HG03060 (cell line): ENCODE measurements at regions not wholly inside any gene's neighbourhood (a gene's known extent, or its start where the extent isn't known, plus 50 kb on each side); places are given as distances from the start of the nearest gene placed in this dataset.

Experiments used
- ATAC-seq: cut with Tn5 transposase; IDR thresholded peaks from one replicate; pipeline ENCODE4 v1.9.1; 2021; ENCODE audit warnings: low read depth, moderate number of reproducible peaks; ENCODE audit not compliant: unreplicated experiment

DNA sequence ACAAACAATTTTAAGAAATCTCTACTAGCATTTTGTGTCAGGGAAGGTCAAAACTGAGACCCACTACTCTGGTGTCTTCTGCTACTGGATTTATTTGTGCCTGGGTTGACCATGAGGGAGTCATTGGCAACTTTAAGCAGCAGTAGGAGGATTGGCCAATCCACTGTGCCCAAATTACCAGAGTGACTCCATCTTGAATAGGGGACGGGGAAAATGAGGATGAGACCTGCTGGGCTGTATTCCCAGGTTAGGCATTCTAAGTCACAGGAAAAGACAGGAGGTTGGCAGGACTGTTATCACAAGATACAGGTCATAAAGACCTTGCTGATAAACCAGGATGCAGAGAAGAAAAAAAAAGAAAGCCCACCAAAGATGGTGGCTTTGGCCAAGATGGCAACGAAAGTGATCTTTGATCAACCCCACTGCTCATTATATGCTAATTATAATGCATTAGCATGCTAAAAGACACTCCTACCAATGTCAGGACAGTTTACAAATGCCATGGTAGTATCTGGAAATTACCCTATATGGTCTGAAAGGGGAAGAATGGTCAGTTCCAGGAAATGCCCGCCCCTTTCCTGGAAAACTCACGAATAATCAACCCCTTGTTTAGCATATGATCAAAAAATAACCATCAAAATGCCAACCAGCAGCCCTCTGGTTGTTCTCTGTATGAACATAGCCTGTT lies 200.9 kb downstream of the LTN1 start:
- no peak for ATAC-seq

DNA sequence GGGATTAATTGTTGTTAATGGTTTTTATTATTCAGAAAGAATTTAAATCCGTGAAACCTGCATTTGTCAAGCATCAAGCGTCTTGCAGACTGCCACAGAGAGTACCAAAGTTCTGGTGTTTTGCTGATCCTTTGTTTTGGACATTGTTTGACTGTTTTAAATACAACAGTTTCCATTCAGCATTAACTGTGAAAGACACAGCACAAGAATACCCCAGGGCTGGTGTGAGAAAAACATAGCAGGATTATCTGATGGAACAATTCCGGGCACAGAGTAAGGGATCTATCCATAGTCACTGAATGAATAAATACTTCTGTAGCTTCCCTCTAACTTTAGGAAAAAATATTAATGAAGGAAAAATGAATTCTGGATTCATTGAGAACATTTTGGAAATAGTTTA lies 202.3 kb downstream of the LTN1 start:
- ATAC-seq = no peak

DNA sequence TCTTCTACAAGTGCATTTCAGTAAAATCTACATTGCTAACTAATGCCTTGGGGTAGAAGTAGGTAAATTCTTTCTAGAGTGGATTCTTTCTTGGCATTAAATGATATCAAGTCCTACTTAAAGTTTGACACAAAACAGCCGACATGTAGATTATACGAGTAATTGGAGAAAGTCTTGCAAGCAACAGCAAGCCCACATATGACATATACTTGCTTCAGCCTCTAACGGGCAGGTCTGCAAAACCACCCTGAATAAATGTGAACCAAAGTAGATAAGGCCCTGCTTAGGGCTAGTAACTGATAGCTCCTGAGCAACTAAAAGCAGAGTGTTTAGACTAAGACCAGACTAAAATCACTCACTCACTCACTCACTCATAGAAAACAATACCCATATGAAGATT lies 203.2 kb downstream of the LTN1 start:
- no peak for ATAC-seq

DNA sequence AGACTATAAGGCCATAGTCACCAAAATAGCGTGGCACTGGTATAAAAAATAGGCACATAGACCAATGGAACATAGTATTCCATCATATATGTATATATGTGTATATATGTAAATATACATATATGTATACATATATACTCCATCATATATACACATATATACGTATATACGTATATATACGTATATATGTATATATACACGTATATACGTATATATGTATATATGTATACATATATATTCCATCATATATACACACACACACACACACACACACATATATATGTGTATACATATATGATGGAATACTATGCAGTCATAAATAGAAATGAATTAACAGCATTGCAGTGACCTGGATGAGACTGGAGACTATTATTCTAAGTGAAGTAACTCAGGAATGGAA lies 204.6 kb downstream of the LTN1 start:
- ATAC-seq = no peak

DNA sequence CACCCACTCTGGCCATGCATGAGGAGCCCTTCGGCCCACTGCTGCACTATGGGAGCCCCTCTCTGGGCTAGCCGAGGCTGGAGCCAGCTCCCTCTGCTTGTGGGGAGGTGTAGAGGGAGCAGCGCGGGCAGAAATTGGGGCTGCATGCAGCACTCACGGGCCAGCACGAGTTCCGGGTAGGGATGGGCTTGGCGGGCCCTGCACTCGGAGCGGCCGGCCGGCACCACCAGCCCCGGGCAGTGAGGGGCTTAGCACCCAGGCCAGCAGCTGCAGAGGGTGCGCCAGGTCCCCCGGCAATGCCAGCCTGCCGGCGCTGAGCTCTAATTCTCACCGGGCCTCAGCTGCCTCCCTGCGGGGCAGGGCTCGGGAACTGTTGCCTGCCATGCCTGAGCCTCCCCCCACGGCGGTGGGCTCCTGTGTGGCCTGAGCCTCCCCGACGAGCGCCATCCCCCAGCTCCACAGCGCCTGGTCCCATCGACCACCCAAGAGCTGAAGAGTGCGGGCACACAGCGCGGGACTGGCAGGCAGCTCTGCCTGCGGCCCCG lies 209.0 kb downstream of the LTN1 start:
- no peak for ATAC-seq

DNA sequence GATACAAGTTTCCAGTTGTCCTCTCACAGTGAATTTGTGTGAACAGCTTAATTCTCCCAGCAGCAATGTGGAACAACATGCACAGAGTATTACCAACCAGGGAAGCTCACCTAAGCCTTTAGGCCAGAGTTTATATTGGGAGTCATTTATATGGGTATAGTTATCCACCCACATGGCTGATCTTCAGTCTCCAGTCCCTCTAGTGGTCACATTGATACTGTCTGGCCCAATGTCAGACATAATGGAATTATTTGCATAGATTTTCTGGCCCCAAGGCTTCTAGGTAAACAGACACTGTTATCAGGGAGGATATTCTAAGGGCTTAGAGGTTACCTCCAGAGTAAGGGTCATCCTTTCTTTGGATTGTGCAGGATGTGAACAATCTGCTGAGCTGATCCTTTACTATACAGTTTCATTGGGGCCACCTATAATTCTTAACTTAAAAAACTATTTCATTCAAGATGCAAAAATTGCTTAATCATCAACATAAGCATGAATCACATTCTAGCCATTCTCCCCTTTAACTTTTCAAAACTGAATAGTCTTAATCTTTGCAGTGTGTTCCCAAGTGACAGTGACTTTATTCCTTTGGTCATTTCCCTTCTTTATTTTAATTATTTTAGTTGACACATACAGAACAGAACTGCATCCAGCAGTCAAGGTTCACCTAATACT lies 210.9 kb downstream of the LTN1 start:
- ATAC-seq = no peak

DNA sequence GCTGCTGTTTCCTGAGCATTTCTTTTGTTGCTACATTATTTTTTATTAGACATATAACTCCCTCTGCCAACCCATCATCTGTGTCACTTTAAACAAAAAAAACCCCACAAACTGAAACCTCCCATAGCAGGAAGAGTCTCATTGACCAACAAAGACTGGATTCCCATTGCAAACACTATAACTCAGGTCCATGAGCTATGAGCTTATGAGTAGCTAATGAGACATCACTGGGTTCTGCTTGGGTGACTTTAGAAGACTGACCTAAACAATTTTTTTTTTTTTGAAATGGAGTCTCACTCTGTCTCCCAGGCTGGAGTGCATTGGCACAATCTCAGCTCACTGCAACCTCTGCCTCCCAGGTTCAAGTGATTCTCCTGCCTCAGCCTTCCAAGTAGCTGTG lies 212.8 kb downstream of the LTN1 start:
- no peak for ATAC-seq

DNA sequence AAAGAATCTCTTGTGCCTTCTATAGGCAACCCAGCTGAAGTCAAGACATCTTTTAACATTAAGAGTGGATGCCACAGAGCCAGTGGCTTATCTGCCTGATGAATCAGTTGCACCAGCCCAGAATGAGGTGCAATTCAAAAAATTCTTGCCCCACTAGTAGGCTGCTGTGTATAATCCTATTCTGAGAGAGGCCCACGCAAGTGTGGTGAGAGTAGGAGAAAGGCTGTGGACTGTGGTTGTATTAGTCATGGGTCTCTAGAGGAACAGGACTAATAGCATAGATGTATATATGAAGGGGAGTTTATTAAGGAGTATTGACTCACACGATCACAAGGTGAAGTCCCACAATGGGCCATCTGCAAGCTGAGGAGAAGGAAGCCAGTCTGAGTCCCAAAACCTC lies 216.4 kb downstream of the LTN1 start:
- no peak for ATAC-seq

DNA sequence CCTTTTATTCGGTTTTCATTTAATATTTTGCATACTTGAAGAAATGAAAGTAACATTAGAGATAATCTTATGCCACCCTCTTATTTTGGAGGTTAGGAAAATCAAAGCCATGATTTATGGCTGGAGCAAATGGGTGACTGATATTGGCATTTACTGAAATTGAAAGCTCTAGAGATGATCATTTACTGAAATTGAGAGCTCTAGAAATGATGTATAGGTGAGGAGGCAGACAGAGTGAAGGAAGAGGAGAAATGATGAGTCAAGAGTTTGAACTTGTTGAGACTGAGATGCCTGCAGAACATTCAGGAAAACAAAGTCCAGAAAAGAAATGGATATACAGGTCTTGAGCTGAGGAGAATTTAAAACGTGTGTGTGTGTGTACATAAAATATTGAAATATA lies 217.6 kb downstream of the LTN1 start:
- ATAC-seq = no peak

DNA sequence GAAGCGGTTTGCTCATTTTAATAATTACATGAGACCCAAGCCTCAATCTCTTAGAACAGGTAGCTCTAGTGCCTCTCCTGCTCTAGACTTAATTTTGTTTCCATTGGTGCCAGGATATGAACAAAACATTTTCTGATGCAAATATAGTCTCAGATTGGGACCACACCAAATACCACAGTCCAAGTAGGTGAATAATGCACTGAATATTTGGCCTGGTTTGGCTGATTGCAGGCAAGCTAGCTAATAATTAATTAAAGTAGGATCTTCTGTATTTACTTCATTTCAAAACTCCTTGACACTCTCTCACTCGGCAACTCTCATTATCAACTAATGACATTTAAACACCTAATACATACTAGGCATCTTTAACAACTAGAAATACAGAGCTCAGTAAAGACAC lies 219.6 kb downstream of the LTN1 start:
- no peak for ATAC-seq

DNA sequence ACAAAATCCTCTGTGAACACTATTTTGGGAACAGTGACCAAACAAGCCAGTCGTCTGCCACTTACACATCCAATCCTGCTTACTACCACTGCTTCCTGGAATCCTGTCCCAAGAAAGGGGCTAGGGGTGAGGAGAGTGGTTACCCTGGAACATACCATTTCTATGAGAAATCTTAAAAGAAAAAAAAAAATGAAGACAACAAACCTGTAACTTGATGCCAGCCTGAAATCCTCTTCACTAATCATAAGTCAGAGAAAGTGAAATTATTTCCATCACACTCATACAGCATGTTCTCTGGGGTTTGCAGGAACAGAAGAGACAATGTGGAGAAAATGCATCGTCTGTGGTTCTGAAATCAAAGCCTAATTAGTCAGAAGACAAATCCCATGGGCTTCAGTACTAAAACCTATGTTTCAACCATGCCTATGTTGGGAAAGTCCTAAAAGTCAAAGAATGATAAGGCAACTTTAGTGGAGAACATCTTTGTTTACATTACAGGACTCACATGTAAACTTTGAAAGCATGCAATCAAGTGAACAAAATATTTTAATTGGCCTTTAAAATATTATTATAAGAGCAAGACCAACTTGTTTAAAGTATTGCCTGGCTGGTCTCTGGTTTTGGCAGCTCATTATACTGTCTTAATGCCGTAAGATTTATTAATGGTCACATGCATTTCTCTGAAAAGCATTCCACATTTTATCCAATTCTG lies 220.7 kb downstream of the LTN1 start:
- ATAC-seq = no peak

DNA sequence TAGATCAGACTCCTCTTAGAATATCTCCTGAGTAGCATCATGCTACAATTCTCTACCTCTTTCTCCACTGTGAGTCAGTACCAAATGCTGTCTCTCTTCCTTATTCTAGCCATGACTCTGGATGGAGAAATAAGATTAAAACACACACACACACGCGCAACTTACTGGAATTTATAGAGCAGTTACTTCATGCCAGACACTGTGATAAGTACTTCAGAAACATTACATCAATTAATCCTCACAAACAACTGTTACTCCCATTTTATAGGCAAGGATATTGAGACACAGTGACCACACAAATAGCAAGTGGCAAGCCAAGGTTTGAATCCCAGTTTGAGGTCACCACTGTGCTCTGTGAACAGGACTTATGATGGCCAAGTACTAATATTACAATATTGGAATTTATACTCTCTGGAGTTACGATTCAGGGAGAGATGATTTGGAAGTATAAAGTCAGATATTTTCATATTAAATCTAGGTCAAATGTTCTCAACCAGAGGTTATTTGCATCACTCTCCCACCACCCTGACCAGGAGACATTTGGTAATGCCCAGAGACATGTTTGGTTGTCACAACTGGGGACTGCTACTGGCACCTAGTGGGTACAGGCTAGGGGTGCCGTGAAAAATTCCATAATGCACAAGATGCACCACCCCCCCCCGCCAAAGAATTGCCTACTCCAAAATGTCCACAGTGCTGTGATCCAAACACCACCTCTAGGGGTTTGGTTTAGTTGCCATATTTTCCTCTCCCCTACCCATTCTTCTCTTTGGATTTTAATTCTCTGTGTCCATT lies 221.6 kb downstream of the LTN1 start:
- ATAC-seq = no peak

DNA sequence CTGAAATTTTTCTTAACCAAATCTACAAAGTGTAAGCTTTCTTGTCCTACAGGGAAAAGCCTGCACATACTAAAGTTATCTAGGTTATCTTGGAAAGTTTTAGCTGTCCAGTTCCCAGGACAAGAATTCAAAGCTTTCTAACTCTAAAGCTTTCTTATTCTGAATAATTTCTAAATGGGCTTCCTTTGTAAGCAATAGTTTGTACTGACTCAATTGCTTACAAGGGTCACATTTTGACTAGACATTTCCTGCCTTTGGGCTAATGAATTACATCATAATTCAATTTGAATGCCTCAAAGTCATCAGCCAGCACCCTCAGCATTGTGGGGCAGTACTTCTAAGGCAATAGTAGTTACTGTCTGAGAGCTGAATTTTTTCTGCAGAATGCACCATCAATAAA lies 223.0 kb downstream of the LTN1 start:
- no peak for ATAC-seq

DNA sequence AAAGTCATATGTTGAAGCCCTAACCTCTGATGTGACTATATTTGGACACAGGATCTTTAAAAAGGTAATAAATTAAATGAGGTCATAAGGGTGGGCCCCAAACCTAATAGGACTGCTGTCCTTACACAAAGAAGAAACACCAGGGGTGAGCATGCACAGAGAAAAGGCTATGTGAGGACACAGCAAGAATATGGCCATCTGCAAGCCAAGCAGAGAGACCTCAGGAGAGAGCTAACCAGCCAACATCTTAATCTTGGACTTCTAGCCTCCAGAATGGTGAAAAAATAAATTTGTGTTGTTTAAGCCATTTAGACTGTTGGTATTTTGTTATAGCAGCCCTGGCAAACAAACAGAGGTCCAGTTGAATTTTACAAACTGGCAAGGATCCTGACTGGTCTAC lies 223.9 kb downstream of the LTN1 start:
- ATAC-seq = no peak

DNA sequence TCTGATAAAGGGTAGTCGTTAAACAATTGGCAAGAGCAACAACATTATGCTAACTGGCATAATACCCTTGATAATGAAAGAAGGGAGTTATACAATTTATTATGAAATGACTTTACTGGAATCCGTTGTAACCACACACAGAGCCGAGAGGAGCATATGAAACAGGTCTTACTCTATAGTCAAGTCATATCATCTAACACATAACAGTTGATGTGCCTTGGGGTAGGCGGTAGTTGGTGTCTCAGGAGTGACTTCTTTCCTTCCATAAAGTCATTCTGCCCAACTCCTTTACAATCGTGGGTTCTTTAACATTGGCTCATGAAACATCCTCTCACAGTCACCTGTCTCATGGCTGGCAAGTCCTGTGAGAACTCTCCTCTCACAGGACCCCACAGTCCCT lies 225.2 kb downstream of the LTN1 start:
- ATAC-seq = no peak

DNA sequence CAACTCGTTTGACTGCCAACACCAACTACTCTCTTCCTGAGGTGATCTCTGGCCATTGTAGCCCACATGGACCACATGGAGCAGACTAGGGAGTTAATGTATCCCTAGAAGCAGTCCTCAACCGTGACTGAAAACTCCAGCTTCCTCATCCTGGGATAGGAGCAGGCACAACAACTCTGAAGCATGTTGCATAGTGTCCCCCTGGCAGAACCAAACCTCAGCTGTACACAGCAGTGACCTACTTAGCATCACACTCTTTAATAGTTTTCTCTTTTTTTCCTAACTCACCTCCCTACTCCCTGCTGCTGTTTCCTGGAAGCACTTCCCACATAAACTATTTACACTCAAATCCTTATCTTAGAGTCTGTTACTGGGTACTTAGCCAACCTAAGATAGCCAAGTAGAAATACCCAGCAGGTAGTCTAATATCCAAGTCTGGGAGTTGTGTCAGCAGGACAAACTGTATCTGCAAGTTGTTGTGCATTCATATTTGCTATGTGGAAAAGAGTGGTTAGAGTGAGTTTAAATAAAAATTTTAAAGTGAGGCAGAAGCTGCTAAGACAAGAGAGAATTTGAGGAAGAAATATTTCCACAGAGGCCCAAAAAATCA lies 228.8 kb downstream of the LTN1 start:
- no peak for ATAC-seq

DNA sequence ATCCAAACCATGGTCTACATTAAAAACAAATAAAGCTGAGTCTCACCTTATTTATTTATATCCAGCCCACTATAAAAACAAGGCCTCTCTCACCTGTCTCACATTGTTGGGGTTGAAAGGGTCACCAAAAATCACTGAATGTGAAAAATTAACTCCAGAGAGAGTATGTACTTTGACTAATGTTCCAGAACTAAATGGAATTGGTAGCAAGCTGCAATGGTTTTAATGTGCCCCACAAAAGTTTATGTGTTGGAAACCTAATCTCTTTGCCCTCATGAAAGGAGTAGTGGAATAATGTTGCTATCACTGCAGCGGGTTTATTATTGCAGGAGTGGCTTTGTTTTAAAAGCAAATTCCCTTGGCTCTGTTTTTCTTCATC lies 230.3 kb downstream of the LTN1 start:
- no peak for ATAC-seq

DNA sequence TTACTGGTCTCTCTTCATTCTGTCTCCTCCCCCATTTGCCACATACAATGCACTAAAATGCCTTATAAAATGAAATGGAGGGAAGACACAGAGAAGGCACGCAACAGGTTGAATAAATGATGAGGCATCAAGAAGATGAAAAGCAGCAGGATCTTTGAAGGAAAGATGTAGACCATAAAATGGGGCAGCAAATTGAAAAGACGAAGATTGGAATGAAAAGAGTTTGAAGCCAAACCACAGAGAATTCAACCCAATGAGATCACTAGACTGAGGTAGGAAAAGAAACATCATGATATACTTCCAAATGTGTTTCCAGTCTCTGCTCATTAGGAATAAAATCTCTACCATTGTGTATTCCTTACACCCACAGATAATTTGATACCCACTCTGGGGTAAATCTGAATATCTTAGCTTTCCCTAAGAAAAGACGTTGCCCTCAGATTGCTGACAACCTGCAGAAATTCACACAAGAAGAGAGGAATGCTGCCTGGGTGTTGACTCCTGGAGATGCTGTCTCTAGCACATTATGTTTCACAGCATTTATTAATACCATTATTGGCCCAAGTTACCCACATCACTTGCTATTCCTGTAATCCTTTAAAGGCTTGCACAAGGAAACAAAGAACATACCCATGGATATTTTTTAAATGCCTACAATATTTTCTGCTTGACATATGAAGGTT lies 230.9 kb downstream of the LTN1 start:
- no peak for ATAC-seq

DNA sequence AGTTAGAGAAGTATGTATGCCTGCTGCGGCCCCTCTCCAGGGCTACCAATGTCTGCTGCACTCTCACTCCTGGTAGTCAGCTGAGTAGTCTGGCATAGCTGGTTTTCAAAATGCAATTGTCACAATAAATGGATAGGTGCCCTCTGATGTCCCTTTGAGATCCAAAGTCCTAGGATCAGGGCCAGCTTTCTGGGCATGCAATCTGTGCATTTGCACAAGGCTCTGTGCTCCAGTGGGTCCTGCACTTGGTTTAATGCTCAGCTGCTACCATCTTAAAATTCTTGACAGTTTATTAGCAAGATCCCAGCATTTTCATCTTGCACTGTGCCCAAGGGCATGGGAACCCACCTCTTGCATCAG lies 233.8 kb downstream of the LTN1 start:
- ATAC-seq = no peak
